HG03442 (cell line): ENCODE measurements at regions not wholly inside any gene's neighbourhood (a gene's known extent, or its start where the extent isn't known, plus 50 kb on each side); places are given as distances from the start of the nearest gene placed in this dataset.
"Not testable (repeated sequence)": the region's sequence is repeated elsewhere in the genome, so short reads cannot be mapped to it uniquely, and the experiment has no call there.

ENCODE experiments used
- ATAC-seq: cut with Tn5 transposase; IDR thresholded peaks from one replicate; pipeline ENCODE4 v1.9.1; 2021; ENCODE audit warnings: mild to moderate bottlenecking, moderate library complexity; ENCODE audit not compliant: unreplicated experiment

DNA sequence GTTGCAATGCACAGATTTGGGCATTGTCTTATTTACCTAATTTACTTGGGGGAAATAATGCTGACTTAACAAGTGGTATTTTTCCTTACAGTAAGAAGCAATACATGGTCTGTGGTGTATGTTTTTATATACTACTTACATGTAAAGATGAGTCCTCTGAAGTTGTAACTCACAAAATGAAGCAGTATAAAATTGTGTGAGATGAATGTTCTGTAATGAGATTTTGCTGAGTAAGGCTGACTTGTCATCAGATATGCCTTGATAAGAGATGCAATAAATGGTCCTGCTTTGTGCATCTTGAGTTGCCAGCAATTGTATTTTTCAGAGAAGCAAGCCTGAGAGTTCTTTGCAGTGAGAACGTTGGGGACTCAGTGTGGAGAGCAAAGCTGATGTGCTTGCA is 92.2 kb upstream of the GNAQ start:
- no peak for ATAC-seq

DNA sequence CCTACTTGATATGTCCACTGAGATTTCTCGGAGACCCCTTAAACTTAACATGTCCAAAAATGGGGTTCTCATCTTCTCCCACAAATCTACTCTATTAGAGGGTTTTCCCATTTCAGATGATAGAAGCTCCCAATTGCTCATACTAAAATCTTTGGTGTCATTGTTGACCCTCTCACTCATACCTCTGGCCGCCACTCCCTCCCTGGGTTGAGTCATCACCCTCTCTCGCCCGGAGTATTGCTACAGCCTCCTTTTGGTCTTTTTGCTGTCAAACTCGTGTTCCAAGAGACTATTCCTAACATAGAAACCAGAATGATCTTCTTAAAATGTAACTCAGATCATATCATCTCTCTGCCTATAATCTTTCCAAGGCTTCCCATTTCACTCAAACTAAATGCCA is 91.0 kb upstream of the GNAQ start:
- ATAC-seq, result no peak

- no peak for ATAC-seq
These were observed 89.9 kb upstream of the GNAQ start for GRCh38 chr9:78121488-78121887.

GRCh38 chr9:78118742-78119473 is 87.3 kb upstream of the GNAQ start:
- ATAC-seq, result peak; percentile 97

GRCh38 chr9:78115073-78115472 is 83.5 kb upstream of the GNAQ start:
- no peak for ATAC-seq

GRCh38 chr9:78114581-78114980 is 83.0 kb upstream of the GNAQ start:
- ATAC-seq, result no peak

GRCh38 chr9:78112406-78112805 is 80.8 kb upstream of the GNAQ start:
- no peak for ATAC-seq

GRCh38 chr9:78112004-78112403 is 80.4 kb upstream of the GNAQ start:
- ATAC-seq, result no peak

DNA sequence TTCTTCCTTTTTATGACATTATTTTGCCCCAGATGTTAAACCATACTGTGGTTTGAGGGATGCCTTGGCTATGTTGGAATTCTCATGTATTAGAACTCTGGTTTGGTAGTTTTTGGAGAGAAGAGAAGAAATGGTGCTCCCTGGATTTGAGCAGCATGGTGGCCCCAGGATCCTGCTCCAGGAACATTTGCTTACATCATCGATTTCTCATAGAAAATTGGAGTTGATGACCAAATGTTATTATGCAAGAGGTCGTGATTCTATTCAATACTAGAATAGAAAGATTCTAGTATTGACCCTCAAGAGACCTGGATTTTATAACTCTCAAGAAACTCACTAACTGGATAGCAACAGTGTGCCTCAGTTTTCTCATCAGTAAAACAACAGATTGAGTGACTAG is 77.5 kb upstream of the GNAQ start:
- no peak for ATAC-seq

- ATAC-seq, result not testable (repeated sequence)
These were observed 75.0 kb upstream of the GNAQ start for GRCh38 chr9:78106586-78106985.

- peak; percentile 81 for ATAC-seq
These were observed 72.4 kb upstream of the GNAQ start for GRCh38 chr9:78103971-78104433.

- no peak for ATAC-seq
These were observed 69.6 kb upstream of the GNAQ start for GRCh38 chr9:78101247-78101646.

- ATAC-seq, result no peak
These were observed 65.9 kb upstream of the GNAQ start for GRCh38 chr9:78097541-78097940.

- no peak for ATAC-seq
These were observed 60.1 kb upstream of the GNAQ start for GRCh38 chr9:78091731-78092130.

GRCh38 chr9:78089111-78089510 is 57.5 kb upstream of the GNAQ start:
- no peak for ATAC-seq

DNA sequence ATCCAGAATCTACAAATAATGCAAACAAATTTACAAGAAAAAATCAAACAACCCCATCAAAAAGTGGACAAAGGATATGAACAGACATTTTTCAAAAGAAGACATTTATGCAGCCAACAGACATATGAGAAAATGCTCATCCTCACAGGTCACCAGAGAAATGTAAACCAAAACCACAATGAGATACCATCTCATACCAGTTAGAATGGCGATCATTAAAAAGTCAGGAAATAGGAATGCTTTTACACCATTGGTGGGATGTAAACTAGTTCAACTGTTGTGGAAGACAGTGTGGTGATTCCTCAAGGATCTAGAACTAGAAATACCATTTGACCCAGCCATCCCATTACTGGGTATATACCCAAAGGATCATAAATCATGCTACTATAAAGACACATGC is 56.6 kb upstream of the GNAQ start:
- ATAC-seq, result not testable (repeated sequence)
